HL-60 (cell line): ENCODE measurements at regions not wholly inside any gene's neighbourhood (a gene's known extent, or its start where the extent isn't known, plus 50 kb on each side); places are given as distances from the start of the nearest gene placed in this dataset.

Experiments used
- CTCF ChIP-seq: IDR thresholded peaks from one replicate; pipeline ENCODE4 v1.5.1; 2011; ENCODE audit warnings: low read length, control low read depth, inconsistent platforms; ENCODE audit not compliant: insufficient read depth
- GABPA ChIP-seq: IDR thresholded peaks from 2 replicates; pipeline ENCODE4 v1.6.1; 2012; ENCODE audit warnings: low read depth
- POLR2AphosphoS5 ChIP-seq: IDR thresholded peaks from 2 replicates; pipeline ENCODE4 v1.6.1; 2012; ENCODE audit warnings: low read depth
- REST ChIP-seq: IDR thresholded peaks from 2 replicates; pipeline ENCODE4 v1.6.1; 2012; ENCODE audit warnings: low read depth; ENCODE audit not compliant: insufficient replicate concordance
- SPI1 ChIP-seq: IDR thresholded peaks from 2 replicates; pipeline ENCODE4 v1.6.1; 2012; ENCODE audit warnings: low read depth, mild to moderate bottlenecking, borderline replicate concordance

- no peak for TF ChIP-seq CTCF
- no peak for TF ChIP-seq POLR2AphosphoS5
- no peak for TF ChIP-seq REST
- TF ChIP-seq SPI1, result no peak
- no peak for TF ChIP-seq GABPA
Observed at GRCh38 chr1:170296642-170297041, 150.9 kb downstream of the NTMT2 start.
